ENCODE measurements at regions not wholly inside any gene's neighbourhood (a gene's known extent, or its start where the extent isn't known, plus 50 kb on each side); places are given as distances from the start of the nearest gene placed in this dataset.

GRCh38 chr12:93173178-93173957, 204.4 kb upstream of the NUDT4 start:
- TF ChIP-seq CTCF (IDR thresholded peaks at IDR 0.05) (no peak), POLR2A (IDR thresholded peaks at IDR 0.05) (no peak)

All from uterus (tissue), 2 donors.